Mesothelial cell of epicardium (in vitro differentiated cells): ENCODE measurements at regions not wholly inside any gene's neighbourhood (a gene's known extent, or its start where the extent isn't known, plus 50 kb on each side); places are given as distances from the start of the nearest gene placed in this dataset.
"Not testable (repeated sequence)": the region's sequence is repeated elsewhere in the genome, so short reads cannot be mapped to it uniquely, and the experiment has no call there.

Source experiments
- DNase-seq, 2 experiments: peaks; one replicate each; pipeline ENCODE4 v3.0.0; 2021; ENCODE audit warnings: low spot score in 2 of 2; ENCODE audit not compliant: unreplicated experiment in 2 of 2
- H3K27ac Mint-ChIP-seq: 2 replicates; pipeline ENCODE4 v1.8.0; 2021; ENCODE audit warnings: mixed read lengths
- H3K27me3 Mint-ChIP-seq: 2 replicates; pipeline ENCODE4 v1.8.0; 2021; ENCODE audit warnings: low read depth, mixed read lengths
- H3K36me3 Mint-ChIP-seq: 2 replicates; pipeline ENCODE4 v1.8.0; 2021; ENCODE audit warnings: mixed read lengths
- H3K4me1 Mint-ChIP-seq: 2 replicates; pipeline ENCODE4 v1.8.0; 2021; ENCODE audit warnings: mixed read lengths
- H3K4me3 Mint-ChIP-seq: 2 replicates; pipeline ENCODE4 v1.8.0; 2021; ENCODE audit warnings: mild to moderate bottlenecking, moderate library complexity, mixed read lengths
- H3K9me3 Mint-ChIP-seq: 2 replicates; pipeline ENCODE4 v1.8.0; 2021; ENCODE audit warnings: mixed read lengths
- TF ChIP-seq, protein P1 (sequence below): fragments of 200-600 bp; sonication (generic); IDR thresholded peaks from one replicate; pipeline ENCODE4 v1.5.0; 2021; ENCODE audit warnings: antibody characterized with exemption; ENCODE audit not compliant: unreplicated experiment

GRCh38 chr4:54593795-54594322 is 63.9 kb upstream of the KIT start:
- no peaks in the 10 kb centered on the region for H3K4me1 Mint-ChIP-seq

GRCh38 chr4:54596201-54596600 is 61.6 kb upstream of the KIT start:
- Mint-ChIP-seq H3K27ac (no peak overlapping the region), H3K36me3 (no peaks in the 10 kb centered on the region), H3K4me1 (no peaks in the 10 kb centered on the region), H3K27me3 (no peaks in the 10 kb centered on the region), H3K9me3 (no peaks in the 10 kb centered on the region), H3K4me3 (no peak overlapping the region)
- no peak for DNase-seq
- TF ChIP-seq, protein P1, sequence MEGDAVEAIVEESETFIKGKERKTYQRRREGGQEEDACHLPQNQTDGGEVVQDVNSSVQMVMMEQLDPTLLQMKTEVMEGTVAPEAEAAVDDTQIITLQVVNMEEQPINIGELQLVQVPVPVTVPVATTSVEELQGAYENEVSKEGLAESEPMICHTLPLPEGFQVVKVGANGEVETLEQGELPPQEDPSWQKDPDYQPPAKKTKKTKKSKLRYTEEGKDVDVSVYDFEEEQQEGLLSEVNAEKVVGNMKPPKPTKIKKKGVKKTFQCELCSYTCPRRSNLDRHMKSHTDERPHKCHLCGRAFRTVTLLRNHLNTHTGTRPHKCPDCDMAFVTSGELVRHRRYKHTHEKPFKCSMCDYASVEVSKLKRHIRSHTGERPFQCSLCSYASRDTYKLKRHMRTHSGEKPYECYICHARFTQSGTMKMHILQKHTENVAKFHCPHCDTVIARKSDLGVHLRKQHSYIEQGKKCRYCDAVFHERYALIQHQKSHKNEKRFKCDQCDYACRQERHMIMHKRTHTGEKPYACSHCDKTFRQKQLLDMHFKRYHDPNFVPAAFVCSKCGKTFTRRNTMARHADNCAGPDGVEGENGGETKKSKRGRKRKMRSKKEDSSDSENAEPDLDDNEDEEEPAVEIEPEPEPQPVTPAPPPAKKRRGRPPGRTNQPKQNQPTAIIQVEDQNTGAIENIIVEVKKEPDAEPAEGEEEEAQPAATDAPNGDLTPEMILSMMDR = no peak

More at GRCh38 chr4:54593795-54594322, 63.9 kb upstream of the KIT start:
- H3K36me3 Mint-ChIP-seq = no peaks in the 10 kb centered on the region
- no peaks in the 10 kb centered on the region for H3K9me3 Mint-ChIP-seq
- no peak overlapping the region for H3K4me3 Mint-ChIP-seq
- no peak for DNase-seq
- TF ChIP-seq, protein P1 = no peak
- H3K27ac Mint-ChIP-seq = no peak overlapping the region
- no peaks in the 10 kb centered on the region for H3K27me3 Mint-ChIP-seq

GRCh38 chr4:54597678-54598077 is 60.1 kb upstream of the KIT start:
- not testable (repeated sequence) for H3K27ac Mint-ChIP-seq, H3K9me3 Mint-ChIP-seq, DNase-seq, H3K4me3 Mint-ChIP-seq, H3K36me3 Mint-ChIP-seq, H3K4me1 Mint-ChIP-seq, H3K27me3 Mint-ChIP-seq

GRCh38 chr4:54602175-54602574 is 55.6 kb upstream of the KIT start:
- H3K9me3 Mint-ChIP-seq, H3K4me3 Mint-ChIP-seq, H3K36me3 Mint-ChIP-seq, DNase-seq, H3K27ac Mint-ChIP-seq, H3K4me1 Mint-ChIP-seq, H3K27me3 Mint-ChIP-seq: not testable (repeated sequence)

- no peak overlapping the region for H3K4me3 Mint-ChIP-seq
- peaks cover 3% of the 10 kb centered on the region for H3K9me3 Mint-ChIP-seq
- H3K36me3 Mint-ChIP-seq = no peaks in the 10 kb centered on the region
- no peaks in the 10 kb centered on the region for H3K4me1 Mint-ChIP-seq
- H3K27me3 Mint-ChIP-seq = no peaks in the 10 kb centered on the region
- no peak for DNase-seq
- H3K27ac Mint-ChIP-seq = no peak overlapping the region
- TF ChIP-seq, protein P1 = no peak
These were observed 50.7 kb upstream of the KIT start for GRCh38 chr4:54607067-54607466.

DNA sequence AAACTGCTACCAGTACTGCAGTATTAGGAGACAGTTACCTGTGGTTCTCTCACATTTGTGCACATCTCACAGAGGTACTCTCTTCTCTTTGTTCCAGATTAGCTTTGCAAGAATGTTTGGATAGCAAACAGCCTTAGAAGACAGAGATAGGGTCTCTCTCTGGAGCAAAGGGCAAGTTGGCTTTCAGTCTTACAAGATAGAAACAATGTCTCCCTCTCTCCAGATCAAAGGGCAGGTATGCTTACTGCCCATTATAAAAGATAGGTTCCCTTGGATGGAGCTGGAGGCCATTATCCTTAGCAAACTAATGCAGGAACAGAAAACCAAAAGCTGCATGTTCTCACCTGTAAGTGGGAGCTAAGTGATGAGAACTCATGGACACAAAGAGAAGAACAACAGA is 50.2 kb upstream of the KIT start:
- H3K4me3 Mint-ChIP-seq = no peak overlapping the region
- H3K9me3 Mint-ChIP-seq = peaks cover 3% of the 10 kb centered on the region
- no peaks in the 10 kb centered on the region for H3K27me3 Mint-ChIP-seq
- no peak overlapping the region for H3K27ac Mint-ChIP-seq
- no peaks in the 10 kb centered on the region for H3K4me1 Mint-ChIP-seq
- no peaks in the 10 kb centered on the region for H3K36me3 Mint-ChIP-seq
- TF ChIP-seq, protein P1 = no peak
- no peak for DNase-seq
